MCF 10A (cell line): ENCODE measurements at regions not wholly inside any gene's neighbourhood (a gene's known extent, or its start where the extent isn't known, plus 50 kb on each side); places are given as distances from the start of the nearest gene placed in this dataset.

Experiments
- BruUV-seq: library from RNA; stranded (reverse); fragments of 400-500 nt; replicated peaks from 2 replicates; lab custom pipeline; 2021; lab: Mats Ljungman, UMichigan
- CTCF ChIA-PET: fragments of 300-600 bp; sonication (Branson Sonifier 250); formaldehyde crosslinking; extraction: SDS; loops from one replicate; lab custom pipeline; 2021; ENCODE audit warnings: antibody characterized with exemption, inconsistent platforms; lab: Yijun Ruan, JAX
- POLR2A ChIA-PET: fragments of 300-600, 350-650 bp; sonication (Branson Sonifier 250); formaldehyde crosslinking; extraction: SDS; loops from one replicate; lab custom pipeline; 2020; ENCODE audit warnings: antibody characterized with exemption, inconsistent platforms; lab: Yijun Ruan, JAX
- DNase-seq: peaks from one replicate; pipeline ENCODE4 v3.0.0-alpha.2; 2018; ENCODE audit not compliant: unreplicated experiment
- H3K27ac Mint-ChIP-seq: one replicate; pipeline ENCODE4 v1.8.0; 2022; ENCODE audit warnings: mild to moderate bottlenecking, low read depth, mixed read lengths; ENCODE audit not compliant: unreplicated experiment
- H3K27me3 Mint-ChIP-seq: one replicate; pipeline ENCODE4 v1.8.0; 2022; ENCODE audit warnings: mixed read lengths; ENCODE audit not compliant: insufficient read depth, unreplicated experiment
- H3K36me3 Mint-ChIP-seq: one replicate; pipeline ENCODE4 v1.8.0; 2022; ENCODE audit warnings: mild to moderate bottlenecking, moderate library complexity, mixed read lengths; ENCODE audit not compliant: insufficient read depth, unreplicated experiment
- H3K4me1 Mint-ChIP-seq: one replicate; pipeline ENCODE4 v1.8.0; 2022; ENCODE audit warnings: mixed read lengths; ENCODE audit not compliant: insufficient read depth, unreplicated experiment
- H3K4me3 Mint-ChIP-seq: one replicate; pipeline ENCODE4 v1.8.0; 2022; ENCODE audit warnings: mild to moderate bottlenecking, moderate library complexity, mixed read lengths; ENCODE audit not compliant: unreplicated experiment
- H3K9me3 Mint-ChIP-seq: one replicate; pipeline ENCODE4 v1.8.0; 2022; ENCODE audit warnings: mixed read lengths; ENCODE audit not compliant: unreplicated experiment
- intact Hi-C: fragments of 100-400 bp; cut with micrococcal nuclease; formaldehyde crosslinking; loops from 2 replicates; pipeline ENCODE4 v1.14.1; 2022
- TF ChIP-seq, protein P1 (sequence below): fragments of 200-600 bp; IDR thresholded peaks from one replicate; pipeline ENCODE4 v1.8.0; 2022; ENCODE audit warnings: antibody characterized with exemption, mild to moderate bottlenecking; ENCODE audit not compliant: unreplicated experiment

DNA sequence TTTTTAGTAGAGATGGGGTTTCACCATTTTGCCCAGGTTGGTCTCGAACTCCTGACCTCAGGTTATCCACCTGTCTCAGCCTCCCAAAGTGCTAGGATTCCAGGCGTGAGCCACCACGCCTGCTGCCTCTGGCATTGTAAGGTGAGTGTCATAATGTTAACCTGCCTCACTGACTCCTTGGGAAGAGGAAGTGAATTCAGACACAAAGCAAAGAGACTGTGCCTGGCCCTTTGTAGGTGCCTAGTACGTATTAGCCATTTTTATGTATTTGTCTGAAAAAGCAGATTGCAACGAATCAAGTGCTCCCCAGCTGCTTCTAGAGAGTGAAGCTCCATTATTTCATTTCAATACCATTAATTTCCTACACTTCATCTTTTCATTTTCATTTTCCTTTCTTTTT is 260.5 kb downstream of the SAMD5 start:
- Mint-ChIP-seq H3K9me3 (no peaks in the 10 kb centered on the region), H3K4me1 (no peaks in the 10 kb centered on the region), H3K36me3 (no peaks in the 10 kb centered on the region), H3K4me3 (no peak overlapping the region), H3K27ac (no peak overlapping the region), H3K27me3 (no peaks in the 10 kb centered on the region)
- TF ChIP-seq, protein P1, sequence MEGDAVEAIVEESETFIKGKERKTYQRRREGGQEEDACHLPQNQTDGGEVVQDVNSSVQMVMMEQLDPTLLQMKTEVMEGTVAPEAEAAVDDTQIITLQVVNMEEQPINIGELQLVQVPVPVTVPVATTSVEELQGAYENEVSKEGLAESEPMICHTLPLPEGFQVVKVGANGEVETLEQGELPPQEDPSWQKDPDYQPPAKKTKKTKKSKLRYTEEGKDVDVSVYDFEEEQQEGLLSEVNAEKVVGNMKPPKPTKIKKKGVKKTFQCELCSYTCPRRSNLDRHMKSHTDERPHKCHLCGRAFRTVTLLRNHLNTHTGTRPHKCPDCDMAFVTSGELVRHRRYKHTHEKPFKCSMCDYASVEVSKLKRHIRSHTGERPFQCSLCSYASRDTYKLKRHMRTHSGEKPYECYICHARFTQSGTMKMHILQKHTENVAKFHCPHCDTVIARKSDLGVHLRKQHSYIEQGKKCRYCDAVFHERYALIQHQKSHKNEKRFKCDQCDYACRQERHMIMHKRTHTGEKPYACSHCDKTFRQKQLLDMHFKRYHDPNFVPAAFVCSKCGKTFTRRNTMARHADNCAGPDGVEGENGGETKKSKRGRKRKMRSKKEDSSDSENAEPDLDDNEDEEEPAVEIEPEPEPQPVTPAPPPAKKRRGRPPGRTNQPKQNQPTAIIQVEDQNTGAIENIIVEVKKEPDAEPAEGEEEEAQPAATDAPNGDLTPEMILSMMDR = no peak
- ChIA-PET POLR2A (interaction anchor here (1.3 to 1.5 kb wide), 2 partner anchors 9 to 117 kb away, joined by 3 read pairs; no protein-coding TSS in a partner anchor), CTCF (no interaction called here)
- no peak for DNase-seq
- intact Hi-C loops = no loop called here
- BruUV-seq = no TSS peak

- no peak overlapping the region for H3K27ac Mint-ChIP-seq
- BruUV-seq = no TSS peak
- DNase-seq = no peak
- ChIA-PET POLR2A (interaction anchor here (1.5 kb wide), 1 partner anchor 10 kb away, joined by 3 read pairs; no protein-coding TSS in a partner anchor), CTCF (no interaction called here)
- H3K4me3 Mint-ChIP-seq = no peak overlapping the region
- TF ChIP-seq, protein P1 = no peak
- H3K36me3 Mint-ChIP-seq = no peaks in the 10 kb centered on the region
- no peaks in the 10 kb centered on the region for H3K27me3 Mint-ChIP-seq
- H3K9me3 Mint-ChIP-seq = no peaks in the 10 kb centered on the region
- intact Hi-C loops = loop anchor here (10.0 kb wide), 1 partner anchor 395 kb away; no protein-coding TSS in a partner anchor
- no peaks in the 10 kb centered on the region for H3K4me1 Mint-ChIP-seq
Measured at GRCh38 chr6:147769496-147770087, 261.1 kb downstream of the SAMD5 start.

DNA sequence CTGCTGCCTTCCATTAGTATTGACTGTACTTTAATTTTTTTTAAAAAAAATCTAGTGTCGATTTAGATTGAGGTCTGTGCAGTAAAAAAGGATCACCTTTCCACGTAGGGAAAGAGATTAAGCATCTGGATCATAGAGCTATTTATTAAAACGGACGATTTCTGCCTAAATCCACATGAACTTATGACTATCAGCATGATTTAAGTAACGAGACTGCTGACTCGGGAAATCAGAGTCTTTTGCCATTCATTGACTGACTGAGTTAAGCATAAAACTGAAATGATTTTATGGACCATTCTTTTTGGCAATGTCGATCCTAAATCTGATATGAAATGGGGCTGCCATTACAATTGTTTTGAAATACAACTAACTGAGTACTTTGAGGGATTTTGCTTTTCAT is 261.7 kb downstream of the SAMD5 start:
- Mint-ChIP-seq H3K27ac (no peak overlapping the region), H3K27me3 (no peaks in the 10 kb centered on the region), H3K4me1 (no peaks in the 10 kb centered on the region), H3K36me3 (no peaks in the 10 kb centered on the region), H3K9me3 (no peaks in the 10 kb centered on the region), H3K4me3 (no peak overlapping the region)
- DNase-seq = no peak
- no TSS peak for BruUV-seq
- TF ChIP-seq, protein P1 = no peak
- CTCF ChIA-PET = interaction anchor here (1.0 kb wide), 1 partner anchor 264 kb away, joined by 4 read pairs; no protein-coding TSS in a partner anchor
- intact Hi-C loops = loop anchor here (10.0 kb wide), 1 partner anchor 395 kb away; no protein-coding TSS in a partner anchor
- POLR2A ChIA-PET = interaction anchor here (0.7 to 1.5 kb wide), 2 partner anchors 10 to 14 kb away, joined by 3 to 5 read pairs; no protein-coding TSS in a partner anchor

GRCh38 chr6:147772724-147773123 is 264.2 kb downstream of the SAMD5 start:
- H3K27ac Mint-ChIP-seq = no peak overlapping the region
- DNase-seq = no peak
- TF ChIP-seq, protein P1 = no peak
- H3K36me3 Mint-ChIP-seq = no peaks in the 10 kb centered on the region
- BruUV-seq = no TSS peak
- H3K27me3 Mint-ChIP-seq = no peaks in the 10 kb centered on the region
- intact Hi-C loops = loop anchor here (10.0 kb wide), 1 partner anchor 392 kb away; no protein-coding TSS in a partner anchor
- ChIA-PET CTCF (interaction anchor here (0.7 kb wide), 1 partner anchor 471 kb away, joined by 3 read pairs; no protein-coding TSS in a partner anchor), POLR2A (interaction anchor here (0.8 kb wide), 1 partner anchor 10 kb away, joined by 3 read pairs; no protein-coding TSS in a partner anchor)
- H3K4me3 Mint-ChIP-seq = no peak overlapping the region
- no peaks in the 10 kb centered on the region for H3K9me3 Mint-ChIP-seq
- no peaks in the 10 kb centered on the region for H3K4me1 Mint-ChIP-seq
